ENCODE measurements at regions not wholly inside any gene's neighbourhood (a gene's known extent, or its start where the extent isn't known, plus 50 kb on each side); places are given as distances from the start of the nearest gene placed in this dataset.

DNA sequence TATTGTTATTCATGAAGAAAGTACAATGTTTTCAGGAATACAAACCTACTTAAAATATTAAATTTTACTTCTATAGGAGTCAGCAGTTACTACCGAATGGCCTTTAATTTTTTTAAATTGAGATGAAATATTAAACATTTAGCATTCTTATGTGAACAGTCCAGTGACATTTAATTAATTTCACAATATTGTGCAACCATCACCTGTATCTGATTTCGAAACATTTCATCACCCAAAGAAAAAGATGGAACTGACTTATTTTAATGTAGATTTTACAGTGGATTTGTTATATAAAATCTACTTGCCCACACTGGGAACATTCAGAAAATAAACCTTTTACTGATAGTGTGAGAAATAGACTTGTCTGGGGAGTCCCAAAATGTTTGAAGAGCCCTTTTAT, 585.2 kb upstream of the LINC00305 start:
- TF ChIP-seq, protein P1, sequence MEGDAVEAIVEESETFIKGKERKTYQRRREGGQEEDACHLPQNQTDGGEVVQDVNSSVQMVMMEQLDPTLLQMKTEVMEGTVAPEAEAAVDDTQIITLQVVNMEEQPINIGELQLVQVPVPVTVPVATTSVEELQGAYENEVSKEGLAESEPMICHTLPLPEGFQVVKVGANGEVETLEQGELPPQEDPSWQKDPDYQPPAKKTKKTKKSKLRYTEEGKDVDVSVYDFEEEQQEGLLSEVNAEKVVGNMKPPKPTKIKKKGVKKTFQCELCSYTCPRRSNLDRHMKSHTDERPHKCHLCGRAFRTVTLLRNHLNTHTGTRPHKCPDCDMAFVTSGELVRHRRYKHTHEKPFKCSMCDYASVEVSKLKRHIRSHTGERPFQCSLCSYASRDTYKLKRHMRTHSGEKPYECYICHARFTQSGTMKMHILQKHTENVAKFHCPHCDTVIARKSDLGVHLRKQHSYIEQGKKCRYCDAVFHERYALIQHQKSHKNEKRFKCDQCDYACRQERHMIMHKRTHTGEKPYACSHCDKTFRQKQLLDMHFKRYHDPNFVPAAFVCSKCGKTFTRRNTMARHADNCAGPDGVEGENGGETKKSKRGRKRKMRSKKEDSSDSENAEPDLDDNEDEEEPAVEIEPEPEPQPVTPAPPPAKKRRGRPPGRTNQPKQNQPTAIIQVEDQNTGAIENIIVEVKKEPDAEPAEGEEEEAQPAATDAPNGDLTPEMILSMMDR (conservative IDR thresholded peaks at IDR 0.05), result no peak
- TF ChIP-seq ZFX (IDR thresholded peaks at IDR 0.05), result no peak
